ENCODE measurements at regions not wholly inside any gene's neighbourhood (a gene's known extent, or its start where the extent isn't known, plus 50 kb on each side); places are given as distances from the start of the nearest gene placed in this dataset.

- no peaks in the 10 kb centered on the region for H3K9me3 ChIP-seq
- H3K27me3 ChIP-seq = no peaks in the 10 kb centered on the region
- H3K36me3 ChIP-seq = no peaks in the 10 kb centered on the region
- no peak for DNase-seq (ENCODE audit: low spot score in 2 of 2)
- TF ChIP-seq POLR2A (IDR thresholded peaks at IDR 0.05) = no peak
- no peak for TF ChIP-seq CTCF (IDR thresholded peaks at IDR 0.05)
- TF ChIP-seq POLR2AphosphoS5 (IDR thresholded peaks at IDR 0.05) = no peak
- no peak overlapping the region for H3K4me3 ChIP-seq
- no peaks in the 10 kb centered on the region for H3K4me1 ChIP-seq
- peak overlapping the region in 1 of 2 donors; percentile 43 for H3K27ac ChIP-seq
- intact Hi-C loops (cut with DNase I; ENCODE audit: low total_unique reads) = no loop called here
Observed at GRCh38 chr5:115736004-115736689, 80.3 kb downstream of the CDO1 start.

GRCh38 chr5:115735108-115735998, 81.1 kb downstream of the CDO1 start:
- TF ChIP-seq POLR2A (IDR thresholded peaks at IDR 0.05) (no peak), POLR2AphosphoS5 (IDR thresholded peaks at IDR 0.05) (no peak)
- H3K27me3 ChIP-seq = no peaks in the 10 kb centered on the region
- no peak for DNase-seq (ENCODE audit: low spot score in 2 of 2)
- no peaks in the 10 kb centered on the region for H3K4me1 ChIP-seq
- peak overlapping the region in 1 of 2 donors; percentile 43 for H3K27ac ChIP-seq
- intact Hi-C loops (cut with DNase I; ENCODE audit: low total_unique reads) = no loop called here
- peak overlapping the region in 1 of 3 donors; percentile 22 for H3K4me3 ChIP-seq
- H3K9me3 ChIP-seq = no peaks in the 10 kb centered on the region
- no peaks in the 10 kb centered on the region for H3K36me3 ChIP-seq

- H3K27me3 ChIP-seq = no peaks in the 10 kb centered on the region
- TF ChIP-seq POLR2A (IDR thresholded peaks at IDR 0.05) = no peak
- TF ChIP-seq CTCF (IDR thresholded peaks at IDR 0.05) = no peak
- no peak for TF ChIP-seq POLR2AphosphoS5 (IDR thresholded peaks at IDR 0.05)
- DNase-seq (ENCODE audit: low spot score in 2 of 2) = no peak
- H3K27ac ChIP-seq = no peak overlapping the region
- no peaks in the 10 kb centered on the region for H3K4me1 ChIP-seq
- no peaks in the 10 kb centered on the region for H3K36me3 ChIP-seq
- peaks cover 0 to 5% of the 10 kb centered on the region in 2 donors for H3K9me3 ChIP-seq
- H3K4me3 ChIP-seq = no peak overlapping the region
- intact Hi-C loops (cut with DNase I; ENCODE audit: low total_unique reads) = no loop called here
Observed at GRCh38 chr5:115733607-115734006, 82.9 kb downstream of the CDO1 start.

GRCh38 chr5:115732026-115732425, 84.4 kb downstream of the CDO1 start:
- DNase-seq (ENCODE audit: low spot score in 2 of 2) = no peak
- no peaks in the 10 kb centered on the region for H3K27me3 ChIP-seq
- TF ChIP-seq POLR2A (IDR thresholded peaks at IDR 0.05) (no peak), POLR2AphosphoS5 (IDR thresholded peaks at IDR 0.05) (no peak), CTCF (IDR thresholded peaks at IDR 0.05) (no peak)
- H3K27ac ChIP-seq = no peak overlapping the region
- peaks cover 0 to 5% of the 10 kb centered on the region in 2 donors for H3K9me3 ChIP-seq
- intact Hi-C loops (cut with DNase I; ENCODE audit: low total_unique reads) = no loop called here
- H3K4me3 ChIP-seq = no peak overlapping the region
- H3K36me3 ChIP-seq = no peaks in the 10 kb centered on the region
- H3K4me1 ChIP-seq = no peaks in the 10 kb centered on the region

GRCh38 chr5:115725522-115725921, 90.9 kb downstream of the CDO1 start:
- intact Hi-C loops (cut with DNase I; ENCODE audit: low total_unique reads) = no loop called here
- Histone ChIP-seq H3K36me3 (no peaks in the 10 kb centered on the region), H3K4me1 (no peaks in the 10 kb centered on the region), H3K9me3 (peaks cover 0 to 5% of the 10 kb centered on the region in 2 donors), H3K27ac (no peak overlapping the region), H3K27me3 (no peaks in the 10 kb centered on the region), H3K4me3 (no peak overlapping the region)
- no peak for TF ChIP-seq CTCF (IDR thresholded peaks at IDR 0.05)
- TF ChIP-seq POLR2A (IDR thresholded peaks at IDR 0.05) = no peak
- TF ChIP-seq POLR2AphosphoS5 (IDR thresholded peaks at IDR 0.05) = no peak
- DNase-seq (ENCODE audit: low spot score in 2 of 2) = no peak
